Adrenal gland (tissue), 5 donors: ENCODE measurements at regions not wholly inside any gene's neighbourhood (a gene's known extent, or its start where the extent isn't known, plus 50 kb on each side); places are given as distances from the start of the nearest gene placed in this dataset.

Experiments used
- POLR2A ChIP-seq, 2 donors: fragments of 450-650 bp; IDR thresholded peaks; one replicate each; pipeline ENCODE4 v1.6.1; 2017; ENCODE audit warnings: antibody characterized with exemption in 2 of 2, mild to moderate bottlenecking in 2 of 2, moderate library complexity in 1 of 2
- TF ChIP-seq, protein P1 (sequence below), 6 experiments: fragments of 450-650 bp in 4 of 6; fragments of 200-600 bp in 2 of 6; sonication (generic) in 1 of 6; IDR thresholded peaks; 1 replicate in 5 of 6; 2 replicates in 1 of 6; pipeline versions ENCODE4 v1.5.1 to v1.8.0; 2016 to 2021; ENCODE audit warnings: antibody characterized with exemption in 6 of 6, mild to moderate bottlenecking in 2 of 6, moderate library complexity in 1 of 6
- donor health status: DM: no; HTN: no; CAD: no.

DNA sequence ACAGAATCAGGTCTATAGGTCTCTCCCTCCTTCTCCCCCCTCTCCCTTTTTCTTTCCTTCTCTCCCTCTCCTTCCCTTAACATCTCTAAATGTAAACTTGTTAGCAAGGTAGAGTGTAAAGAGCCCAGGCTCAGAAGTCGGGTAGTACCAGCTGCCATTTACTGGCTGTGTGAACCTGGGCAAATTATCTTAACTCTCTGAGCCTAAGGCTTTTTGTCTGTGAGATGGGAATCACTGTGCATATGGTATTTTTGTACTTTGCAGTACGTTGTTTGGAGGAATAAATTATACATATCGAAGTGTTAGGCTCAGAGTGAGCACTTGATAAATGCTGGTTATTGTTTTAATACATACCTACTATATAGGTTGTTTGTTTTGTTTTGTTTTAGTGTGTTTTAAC, 154.0 kb downstream of the RBMX2 start:
- TF ChIP-seq, protein P1, sequence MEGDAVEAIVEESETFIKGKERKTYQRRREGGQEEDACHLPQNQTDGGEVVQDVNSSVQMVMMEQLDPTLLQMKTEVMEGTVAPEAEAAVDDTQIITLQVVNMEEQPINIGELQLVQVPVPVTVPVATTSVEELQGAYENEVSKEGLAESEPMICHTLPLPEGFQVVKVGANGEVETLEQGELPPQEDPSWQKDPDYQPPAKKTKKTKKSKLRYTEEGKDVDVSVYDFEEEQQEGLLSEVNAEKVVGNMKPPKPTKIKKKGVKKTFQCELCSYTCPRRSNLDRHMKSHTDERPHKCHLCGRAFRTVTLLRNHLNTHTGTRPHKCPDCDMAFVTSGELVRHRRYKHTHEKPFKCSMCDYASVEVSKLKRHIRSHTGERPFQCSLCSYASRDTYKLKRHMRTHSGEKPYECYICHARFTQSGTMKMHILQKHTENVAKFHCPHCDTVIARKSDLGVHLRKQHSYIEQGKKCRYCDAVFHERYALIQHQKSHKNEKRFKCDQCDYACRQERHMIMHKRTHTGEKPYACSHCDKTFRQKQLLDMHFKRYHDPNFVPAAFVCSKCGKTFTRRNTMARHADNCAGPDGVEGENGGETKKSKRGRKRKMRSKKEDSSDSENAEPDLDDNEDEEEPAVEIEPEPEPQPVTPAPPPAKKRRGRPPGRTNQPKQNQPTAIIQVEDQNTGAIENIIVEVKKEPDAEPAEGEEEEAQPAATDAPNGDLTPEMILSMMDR (IDR thresholded peaks at IDR 0.05): no peak
- TF ChIP-seq POLR2A (IDR thresholded peaks at IDR 0.05): no peak
